ENCODE measurements at regions not wholly inside any gene's neighbourhood (a gene's known extent, or its start where the extent isn't known, plus 50 kb on each side); places are given as distances from the start of the nearest gene placed in this dataset.

- Histone ChIP-seq H4K20me1 (replicated peaks; ENCODE audit: insufficient read depth) (no peaks in the 10 kb centered on the region; the same call in 1 of the 2 replicates), H3K4me2 (no peak overlapping the region), H3K27me3 (ENCODE audit: insufficient read depth) (no peaks in the 10 kb centered on the region), H2AFZ (no peak overlapping the region), H3K4me1 (ENCODE audit: insufficient read depth) (no peaks in the 10 kb centered on the region), H3K79me2 (replicated peaks; ENCODE audit: insufficient read depth) (no peaks in the 10 kb centered on the region), H3K36me3 (ENCODE audit: insufficient read depth) (no peaks in the 10 kb centered on the region), H3F3A (replicated peaks; ENCODE audit: low read depth) (no peaks in the 10 kb centered on the region), H3K27ac (ENCODE audit: low read depth) (no peak overlapping the region), H3K9me2 (ENCODE audit: insufficient read depth) (no peaks in the 10 kb centered on the region), H3K4me3 (no peak overlapping the region)
- no peaks in the 10 kb centered on the region for H3K9me3 Mint-ChIP-seq
- H3K36me3 Mint-ChIP-seq (ENCODE audit: low read depth), result no peaks in the 10 kb centered on the region
- H3K27ac Mint-ChIP-seq, result no peak overlapping the region
- ATAC-seq (no peak), DNase-seq (ENCODE audit: low spot score) (no peak)
- TF ChIP-seq ZNF462 (CRISPR knock-in tag; IDR thresholded peaks at IDR 0.05) (no peak), ZNF331 (CRISPR knock-in tag; IDR thresholded peaks at IDR 0.05; ENCODE audit: low read depth) (no peak), EZH2phosphoT487 (IDR thresholded peaks at IDR 0.05; ENCODE audit: unreplicated experiment) (no peak)
- TF ChIP-seq, protein P1, sequence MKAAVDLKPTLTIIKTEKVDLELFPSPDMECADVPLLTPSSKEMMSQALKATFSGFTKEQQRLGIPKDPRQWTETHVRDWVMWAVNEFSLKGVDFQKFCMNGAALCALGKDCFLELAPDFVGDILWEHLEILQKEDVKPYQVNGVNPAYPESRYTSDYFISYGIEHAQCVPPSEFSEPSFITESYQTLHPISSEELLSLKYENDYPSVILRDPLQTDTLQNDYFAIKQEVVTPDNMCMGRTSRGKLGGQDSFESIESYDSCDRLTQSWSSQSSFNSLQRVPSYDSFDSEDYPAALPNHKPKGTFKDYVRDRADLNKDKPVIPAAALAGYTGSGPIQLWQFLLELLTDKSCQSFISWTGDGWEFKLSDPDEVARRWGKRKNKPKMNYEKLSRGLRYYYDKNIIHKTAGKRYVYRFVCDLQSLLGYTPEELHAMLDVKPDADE (IDR thresholded peaks at IDR 0.05), result no peak
- no peak overlapping the region for H3K4me3 Mint-ChIP-seq
- no peaks in the 10 kb centered on the region; the same call in 2 of the 3 replicates for H3K4me1 Mint-ChIP-seq
- peaks cover 1% of the 10 kb centered on the region for H3K27me3 Mint-ChIP-seq (ENCODE audit: insufficient read depth, low read depth, poor library complexity)
These were observed 129.0 kb upstream of the IRX4 start for GRCh38 chr5:2011481-2012411.

Measured in GM23338 (cell line).